H1 (cell line): ENCODE measurements at regions not wholly inside any gene's neighbourhood (a gene's known extent, or its start where the extent isn't known, plus 50 kb on each side); places are given as distances from the start of the nearest gene placed in this dataset.

Experiments
- CTCF ChIA-PET: fragments of 300-600 bp; sonication (Branson Sonifier 250); formaldehyde crosslinking; loops from one replicate; lab custom pipeline; 2021; ENCODE audit not compliant: partially characterized antibody; lab: Charles Lee
- POLR2A ChIA-PET: fragments of 300-600 bp; sonication (Branson Sonifier 250); formaldehyde crosslinking; loops from one replicate; lab custom pipeline; 2021; ENCODE audit warnings: inconsistent platforms; ENCODE audit not compliant: partially characterized antibody; lab: Charles Lee
- DNase-seq, 2 experiments: peaks; one replicate each; pipeline versions ENCODE4 v3.0.0 to v3.0.0-alpha.2; 2010 to 2022; ENCODE audit warnings: low spot score in 2 of 2, low read depth in 1 of 2, mixed read lengths in 1 of 2
- FAIRE-seq: peaks from 2 replicates; lab custom pipeline; 2011; peaks lifted over from hg19 to GRCh38; lab: Jason Lieb, UNC
- H2AFZ ChIP-seq: 2 replicates; pipeline ENCODE4 v1.8.1; 2012; ENCODE audit warnings: low read length, inconsistent platforms
- H2AK5ac ChIP-seq: 2 replicates; pipeline ENCODE4 v1.6.1; 2013; ENCODE audit warnings: low read depth, low read length
- H2BK120ac ChIP-seq: replicated peaks from 2 replicates; pipeline ENCODE3; 2013; ENCODE audit warnings: low read depth, low read length, inconsistent platforms
- H2BK12ac ChIP-seq: 2 replicates; pipeline ENCODE4 v1.6.1; 2013; ENCODE audit warnings: low read depth, low read length
- H2BK15ac ChIP-seq: 2 replicates; pipeline ENCODE4 v1.6.1; 2013; ENCODE audit warnings: low read length
- H2BK20ac ChIP-seq: 2 replicates; pipeline ENCODE4 v1.6.1; 2013; ENCODE audit warnings: low read length
- H2BK5ac ChIP-seq: 2 replicates; pipeline ENCODE4 v1.6.1; 2013; ENCODE audit warnings: low read depth, low read length
- H3K14ac ChIP-seq: 2 replicates; pipeline ENCODE4 v1.6.1; 2013; ENCODE audit warnings: inconsistent platforms; ENCODE audit not compliant: insufficient read length
- H3K18ac ChIP-seq: 2 replicates; pipeline ENCODE4 v1.6.1; 2013; ENCODE audit warnings: low read length; ENCODE audit errors: extremely low read depth
- H3K23ac ChIP-seq: 2 replicates; pipeline ENCODE4 v1.6.1; 2013; ENCODE audit warnings: inconsistent platforms; ENCODE audit not compliant: insufficient read length
- H3K23me2 ChIP-seq: 2 replicates; pipeline ENCODE4 v1.6.1; 2013; ENCODE audit warnings: low read depth, low read length
- H3K27ac ChIP-seq: 2 replicates; pipeline ENCODE4 v1.6.1; 2011; ENCODE audit warnings: low read depth, low read length, inconsistent platforms
- H3K27me3 ChIP-seq, 4 experiments: replicated peaks in 1 of 4; 1 replicate in 1 of 4; 2 replicates in 3 of 4; pipeline versions ENCODE4 v1.6.1 to v1.8.1; 2011 to 2013; ENCODE audit warnings: low read length in 3 of 4, mild to moderate bottlenecking in 3 of 4, inconsistent platforms in 2 of 4, mixed read lengths in 2 of 4, moderate library complexity in 1 of 4; ENCODE audit not compliant: control insufficient read depth in 3 of 4, insufficient read depth in 3 of 4; ENCODE audit errors: extremely low read depth in 1 of 4
- H3K36me3 ChIP-seq, 4 experiments: 2 replicates each; pipeline versions ENCODE4 v1.6.1 to v1.8.1; 2011 to 2013; ENCODE audit warnings: mild to moderate bottlenecking in 4 of 4, low read length in 3 of 4, moderate library complexity in 2 of 4, control low read depth in 1 of 4, inconsistent platforms in 1 of 4; ENCODE audit not compliant: insufficient read depth in 4 of 4, control insufficient read depth in 2 of 4
- H3K4ac ChIP-seq: replicated peaks from 2 replicates; pipeline ENCODE3; 2013; ENCODE audit warnings: low read length, low read depth, mixed read lengths, inconsistent platforms; ENCODE audit not compliant: insufficient read length
- H3K4me1 ChIP-seq, 4 experiments: replicated peaks in 1 of 4; 1 replicate in 1 of 4; 2 replicates in 3 of 4; pipeline versions ENCODE4 v1.6.1 to v1.8.1; 2011 to 2013; ENCODE audit warnings: low read length in 3 of 4, inconsistent platforms in 2 of 4, mixed read lengths in 1 of 4; ENCODE audit not compliant: insufficient read depth in 4 of 4, control insufficient read depth in 3 of 4
- H3K4me2 ChIP-seq, 2 experiments: 2 replicates each; pipeline versions ENCODE4 v1.6.1 to v1.8.1; 2011 to 2013; ENCODE audit warnings: low read depth in 2 of 2, low read length in 2 of 2, control low read depth in 1 of 2, inconsistent platforms in 1 of 2, mild to moderate bottlenecking in 1 of 2; ENCODE audit not compliant: insufficient read depth in 1 of 2
- H3K4me3 ChIP-seq, 4 experiments: fragments of 200-600, 300-600 bp in 1 of 4; sonication (generic), shearing (Covaris generic), sonication (Bioruptor Twin) in 1 of 4; 2 replicates each; pipeline versions ENCODE4 v1.5.1 to v1.8.1; 2011 to 2016; ENCODE audit warnings: low read length in 4 of 4, low read depth in 3 of 4, control low read depth in 2 of 4, inconsistent platforms in 2 of 4, mild to moderate bottlenecking in 2 of 4, mixed read lengths in 1 of 4, moderate library complexity in 1 of 4; ENCODE audit not compliant: insufficient read depth in 2 of 4; ENCODE audit errors: extremely low read depth in 1 of 4
- H3K56ac ChIP-seq: replicated peaks from 2 replicates; pipeline ENCODE3; 2013; ENCODE audit warnings: low read depth, mild to moderate bottlenecking, mixed read lengths, low read length, inconsistent platforms; ENCODE audit not compliant: insufficient read length
- H3K79me1 ChIP-seq: 2 replicates; pipeline ENCODE4 v1.6.1; 2013; ENCODE audit warnings: low read depth, low read length, control low read depth
- H3K79me2 ChIP-seq, 2 experiments: 2 replicates each; pipeline versions ENCODE4 v1.6.1 to v1.8.1; 2012 to 2013; ENCODE audit warnings: low read length in 2 of 2, mild to moderate bottlenecking in 2 of 2, inconsistent platforms in 1 of 2; ENCODE audit not compliant: insufficient read depth in 2 of 2, control insufficient read depth in 1 of 2
- H3K9ac ChIP-seq, 4 experiments: replicated peaks in 1 of 4; 1 replicate in 1 of 4; 2 replicates in 3 of 4; pipeline versions ENCODE4 v1.6.1 to v1.8.1; 2011 to 2013; ENCODE audit warnings: low read depth in 3 of 4, low read length in 3 of 4, control low read depth in 2 of 4, mild to moderate bottlenecking in 2 of 4, moderate library complexity in 2 of 4, inconsistent platforms in 1 of 4; ENCODE audit errors: extremely low read depth in 1 of 4
- H3K9me3 ChIP-seq, 2 experiments: 2 replicates each; pipeline versions ENCODE4 v1.6.1 to v1.8.1; 2012 to 2013; ENCODE audit warnings: mild to moderate bottlenecking in 2 of 2, moderate library complexity in 2 of 2, control low read depth in 1 of 2, inconsistent platforms in 1 of 2, low read depth in 1 of 2, low read length in 1 of 2, mixed read lengths in 1 of 2; ENCODE audit not compliant: insufficient read depth in 2 of 2
- H4K20me1 ChIP-seq, 2 experiments: replicated peaks in 1 of 2; 2 replicates each; pipeline versions ENCODE3 to v1.8.1; 2011 to 2013; ENCODE audit warnings: inconsistent platforms in 2 of 2, low read length in 2 of 2, mild to moderate bottlenecking in 1 of 2; ENCODE audit not compliant: insufficient read depth in 2 of 2, control insufficient read depth in 1 of 2
- H4K5ac ChIP-seq: 2 replicates; pipeline ENCODE4 v1.6.1; 2013; ENCODE audit warnings: low read length, low read depth, mixed read lengths, inconsistent platforms; ENCODE audit not compliant: insufficient read length
- H4K8ac ChIP-seq: 2 replicates; pipeline ENCODE4 v1.8.0; 2013; ENCODE audit warnings: mild to moderate bottlenecking, moderate library complexity, low read length, inconsistent platforms; ENCODE audit not compliant: insufficient read depth; ENCODE audit errors: extremely low read depth
- H4K91ac ChIP-seq: replicated peaks from 2 replicates; pipeline ENCODE3; 2013; ENCODE audit warnings: low read length, mixed read lengths, inconsistent platforms; ENCODE audit not compliant: insufficient read length
- CHD1 ChIP-seq: IDR thresholded peaks from 2 replicates; pipeline ENCODE4 v1.6.1; 2012; ENCODE audit warnings: low read depth, low read length, improper control_type of control experiment
- EZH2 ChIP-seq: fragments of 200-600 bp; sonication (generic); IDR thresholded peaks from 2 replicates; pipeline ENCODE4 v1.7.1; 2012; ENCODE audit warnings: low read depth, mild to moderate bottlenecking, moderate library complexity, low read length, inconsistent platforms; ENCODE audit not compliant: severe bottlenecking
- GABPA ChIP-seq: IDR thresholded peaks from 2 replicates; pipeline ENCODE4 v1.6.1; 2011; ENCODE audit warnings: mild to moderate bottlenecking, low read length, moderate library complexity, borderline replicate concordance; ENCODE audit not compliant: insufficient read depth
- KDM4A ChIP-seq: IDR thresholded peaks from one replicate; pipeline ENCODE4 v1.7.1; 2012; ENCODE audit warnings: low read depth, mild to moderate bottlenecking, moderate library complexity, low read length, inconsistent platforms; ENCODE audit not compliant: severe bottlenecking
- NRF1 ChIP-seq: IDR thresholded peaks from 2 replicates; pipeline ENCODE4 v1.6.1; 2011; ENCODE audit warnings: mild to moderate bottlenecking, low read depth, low read length, improper control_type of control experiment
- SIRT6 ChIP-seq: IDR thresholded peaks from one replicate; pipeline ENCODE4 v1.7.1; 2012; ENCODE audit warnings: low read length, inconsistent platforms
- SP1 ChIP-seq: IDR thresholded peaks from 2 replicates; pipeline ENCODE4 v1.6.1; 2011; ENCODE audit warnings: low read depth, low read length
- ZNF274 ChIP-seq: IDR thresholded peaks from 2 replicates; pipeline ENCODE4 v1.7.0; 2012; ENCODE audit warnings: low read length, borderline replicate concordance; ENCODE audit errors: extremely low read depth
- WGBS, 2 experiments: shearing (Covaris generic) in 1 of 2; methylation state at CpG; one replicate each; pipeline versions ENCODE4 v1.1.6 to v1.1.7; 2013 to 2015; ENCODE audit warnings: low lambda C conversion rate in 2 of 2, mixed read lengths in 2 of 2, inconsistent platforms in 1 of 2, low coverage in 1 of 2, missing lambda C conversion rate in 1 of 2; ENCODE audit not compliant: insufficient replicate concordance in 2 of 2, insufficient coverage in 1 of 2, insufficient read length in 1 of 2; ENCODE audit errors: extremely low coverage in 1 of 2, missing lambda C conversion rate in 1 of 2; 5-methylcytosine and 5-hydroxymethylcytosine counted together

DNA sequence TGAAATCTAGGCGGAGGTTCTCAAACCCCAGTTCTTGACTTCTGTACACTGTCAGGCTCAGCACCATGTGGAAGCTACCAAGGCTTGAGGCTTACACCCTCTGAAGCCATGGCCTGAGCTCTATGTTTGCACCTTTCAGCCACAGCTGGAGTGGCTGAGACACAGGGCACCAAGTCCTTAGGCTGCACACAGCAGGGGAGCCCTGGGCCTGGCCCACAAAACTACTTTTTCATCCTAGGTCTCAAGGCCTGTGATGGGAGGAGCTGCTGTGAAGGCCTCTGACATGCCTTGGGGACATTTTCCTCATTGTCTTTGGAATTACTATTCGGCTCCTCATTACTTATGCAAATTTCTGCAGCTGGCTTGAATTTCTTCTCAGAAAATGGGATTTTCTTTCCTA lies 503.2 kb upstream of the PCDH20 start:
- no peak overlapping the region for H2BK12ac ChIP-seq
- H3K56ac ChIP-seq = no peak overlapping the region
- no peak overlapping the region for H2AFZ ChIP-seq
- H3K14ac ChIP-seq = no peak overlapping the region
- no peak overlapping the region for H3K9ac ChIP-seq
- H4K20me1 ChIP-seq = no peaks in the 10 kb centered on the region
- no peak overlapping the region for H3K23ac ChIP-seq
- WGBS, 2 experiments = 84% methylated on average over 2 of the region's 2 CpGs; no CpG with 5 or more reads in 1 of the 2 experiments
- H3K4me3 ChIP-seq = no peak overlapping the region
- H4K91ac ChIP-seq = no peak overlapping the region
- H3K79me1 ChIP-seq = no peaks in the 10 kb centered on the region
- H3K36me3 ChIP-seq = no peaks in the 10 kb centered on the region
- no peaks in the 10 kb centered on the region for H3K23me2 ChIP-seq
- DNase-seq (no peak), FAIRE-seq (no peak)
- no peaks in the 10 kb centered on the region for H3K27me3 ChIP-seq
- no peak overlapping the region for H2BK15ac ChIP-seq
- no peak overlapping the region for H3K4me2 ChIP-seq
- no peak overlapping the region for H3K27ac ChIP-seq
- H3K4me1 ChIP-seq = no peaks in the 10 kb centered on the region
- H2BK120ac ChIP-seq = no peak overlapping the region
- ChIA-PET CTCF (interaction anchor here (0.7 kb wide), 1 partner anchor 189 kb away, joined by 3 read pairs; no protein-coding TSS in a partner anchor), POLR2A (no interaction called here)
- TF ChIP-seq ZNF274 = no peak
- TF ChIP-seq SIRT6 = no peak
- no peak for TF ChIP-seq CHD1
- no peak for TF ChIP-seq GABPA
- TF ChIP-seq SP1 = no peak
- TF ChIP-seq NRF1 = no peak
- no peak for TF ChIP-seq EZH2
- TF ChIP-seq KDM4A = no peak
- no peaks in the 10 kb centered on the region for H3K79me2 ChIP-seq
- no peak overlapping the region for H2AK5ac ChIP-seq
- no peak overlapping the region for H2BK20ac ChIP-seq
- H3K18ac ChIP-seq = no peak overlapping the region
- no peak overlapping the region for H3K4ac ChIP-seq
- H4K5ac ChIP-seq = no peak overlapping the region
- H3K9me3 ChIP-seq = no peaks in the 10 kb centered on the region
- no peak overlapping the region for H4K8ac ChIP-seq
- H2BK5ac ChIP-seq = no peak overlapping the region
